ENCODE measurements at regions not wholly inside any gene's neighbourhood (a gene's known extent, or its start where the extent isn't known, plus 50 kb on each side); places are given as distances from the start of the nearest gene placed in this dataset.

DNA sequence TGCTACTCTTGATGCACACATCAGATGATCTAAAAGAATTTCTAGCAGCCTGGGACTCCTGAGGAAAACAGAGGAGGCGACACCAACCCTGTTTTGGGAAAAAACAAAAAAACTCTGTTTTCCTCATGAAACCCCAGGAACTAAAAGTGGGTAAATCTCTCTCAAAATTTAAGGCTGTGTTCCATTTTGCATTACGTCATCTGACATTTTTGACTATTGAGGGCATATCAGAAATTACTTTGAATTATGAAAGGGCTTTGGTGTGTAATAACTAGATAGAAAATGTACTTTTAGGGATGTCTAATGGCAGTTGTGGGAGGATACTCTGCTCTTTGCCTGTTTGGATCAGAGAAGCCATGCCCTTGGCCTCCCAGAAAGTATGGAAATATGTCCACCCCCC is 963.0 kb downstream of the CNTNAP5 start (continued):
- TF ChIP-seq, protein P1, sequence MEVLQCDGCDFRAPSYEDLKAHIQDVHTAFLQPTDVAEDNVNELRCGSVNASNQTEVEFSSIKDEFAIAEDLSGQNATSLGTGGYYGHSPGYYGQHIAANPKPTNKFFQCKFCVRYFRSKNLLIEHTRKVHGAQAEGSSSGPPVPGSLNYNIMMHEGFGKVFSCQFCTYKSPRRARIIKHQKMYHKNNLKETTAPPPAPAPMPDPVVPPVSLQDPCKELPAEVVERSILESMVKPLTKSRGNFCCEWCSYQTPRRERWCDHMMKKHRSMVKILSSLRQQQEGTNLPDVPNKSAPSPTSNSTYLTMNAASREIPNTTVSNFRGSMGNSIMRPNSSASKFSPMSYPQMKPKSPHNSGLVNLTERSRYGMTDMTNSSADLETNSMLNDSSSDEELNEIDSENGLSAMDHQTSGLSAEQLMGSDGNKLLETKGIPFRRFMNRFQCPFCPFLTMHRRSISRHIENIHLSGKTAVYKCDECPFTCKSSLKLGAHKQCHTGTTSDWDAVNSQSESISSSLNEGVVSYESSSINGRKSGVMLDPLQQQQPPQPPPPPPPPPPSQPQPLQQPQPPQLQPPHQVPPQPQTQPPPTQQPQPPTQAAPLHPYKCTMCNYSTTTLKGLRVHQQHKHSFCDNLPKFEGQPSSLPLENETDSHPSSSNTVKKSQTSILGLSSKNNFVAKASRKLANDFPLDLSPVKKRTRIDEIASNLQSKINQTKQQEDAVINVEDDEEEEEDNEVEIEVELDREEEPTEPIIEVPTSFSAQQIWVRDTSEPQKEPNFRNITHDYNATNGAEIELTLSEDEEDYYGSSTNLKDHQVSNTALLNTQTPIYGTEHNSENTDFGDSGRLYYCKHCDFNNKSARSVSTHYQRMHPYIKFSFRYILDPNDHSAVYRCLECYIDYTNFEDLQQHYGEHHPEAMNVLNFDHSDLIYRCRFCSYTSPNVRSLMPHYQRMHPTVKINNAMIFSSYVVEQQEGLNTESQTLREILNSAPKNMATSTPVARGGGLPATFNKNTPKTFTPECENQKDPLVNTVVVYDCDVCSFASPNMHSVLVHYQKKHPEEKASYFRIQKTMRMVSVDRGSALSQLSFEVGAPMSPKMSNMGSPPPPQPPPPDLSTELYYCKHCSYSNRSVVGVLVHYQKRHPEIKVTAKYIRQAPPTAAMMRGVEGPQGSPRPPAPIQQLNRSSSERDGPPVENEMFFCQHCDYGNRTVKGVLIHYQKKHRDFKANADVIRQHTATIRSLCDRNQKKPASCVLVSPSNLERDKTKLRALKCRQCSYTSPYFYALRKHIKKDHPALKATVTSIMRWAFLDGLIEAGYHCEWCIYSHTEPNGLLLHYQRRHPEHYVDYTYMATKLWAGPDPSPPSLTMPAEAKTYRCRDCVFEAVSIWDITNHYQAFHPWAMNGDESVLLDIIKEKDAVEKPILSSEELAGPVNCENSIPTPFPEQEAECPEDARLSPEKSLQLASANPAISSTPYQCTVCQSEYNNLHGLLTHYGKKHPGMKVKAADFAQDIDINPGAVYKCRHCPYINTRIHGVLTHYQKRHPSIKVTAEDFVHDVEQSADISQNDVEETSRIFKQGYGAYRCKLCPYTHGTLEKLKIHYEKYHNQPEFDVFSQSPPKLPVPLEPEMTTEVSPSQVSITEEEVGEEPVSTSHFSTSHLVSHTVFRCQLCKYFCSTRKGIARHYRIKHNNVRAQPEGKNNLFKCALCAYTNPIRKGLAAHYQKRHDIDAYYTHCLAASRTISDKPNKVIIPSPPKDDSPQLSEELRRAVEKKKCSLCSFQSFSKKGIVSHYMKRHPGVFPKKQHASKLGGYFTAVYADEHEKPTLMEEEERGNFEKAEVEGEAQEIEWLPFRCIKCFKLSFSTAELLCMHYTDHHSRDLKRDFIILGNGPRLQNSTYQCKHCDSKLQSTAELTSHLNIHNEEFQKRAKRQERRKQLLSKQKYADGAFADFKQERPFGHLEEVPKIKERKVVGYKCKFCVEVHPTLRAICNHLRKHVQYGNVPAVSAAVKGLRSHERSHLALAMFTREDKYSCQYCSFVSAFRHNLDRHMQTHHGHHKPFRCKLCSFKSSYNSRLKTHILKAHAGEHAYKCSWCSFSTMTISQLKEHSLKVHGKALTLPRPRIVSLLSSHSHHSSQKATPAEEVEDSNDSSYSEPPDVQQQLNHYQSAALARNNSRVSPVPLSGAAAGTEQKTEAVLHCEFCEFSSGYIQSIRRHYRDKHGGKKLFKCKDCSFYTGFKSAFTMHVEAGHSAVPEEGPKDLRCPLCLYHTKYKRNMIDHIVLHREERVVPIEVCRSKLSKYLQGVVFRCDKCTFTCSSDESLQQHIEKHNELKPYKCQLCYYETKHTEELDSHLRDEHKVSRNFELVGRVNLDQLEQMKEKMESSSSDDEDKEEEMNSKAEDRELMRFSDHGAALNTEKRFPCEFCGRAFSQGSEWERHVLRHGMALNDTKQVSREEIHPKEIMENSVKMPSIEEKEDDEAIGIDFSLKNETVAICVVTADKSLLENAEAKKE (CRISPR knock-in tag; IDR thresholded peaks at IDR 0.05), result no peak
- TF ChIP-seq JUNB (IDR thresholded peaks at IDR 0.05; ENCODE audit: unreplicated experiment) (no peak), ZNF331 (CRISPR knock-in tag; IDR thresholded peaks at IDR 0.05; ENCODE audit: low read depth) (no peak)

DNA sequence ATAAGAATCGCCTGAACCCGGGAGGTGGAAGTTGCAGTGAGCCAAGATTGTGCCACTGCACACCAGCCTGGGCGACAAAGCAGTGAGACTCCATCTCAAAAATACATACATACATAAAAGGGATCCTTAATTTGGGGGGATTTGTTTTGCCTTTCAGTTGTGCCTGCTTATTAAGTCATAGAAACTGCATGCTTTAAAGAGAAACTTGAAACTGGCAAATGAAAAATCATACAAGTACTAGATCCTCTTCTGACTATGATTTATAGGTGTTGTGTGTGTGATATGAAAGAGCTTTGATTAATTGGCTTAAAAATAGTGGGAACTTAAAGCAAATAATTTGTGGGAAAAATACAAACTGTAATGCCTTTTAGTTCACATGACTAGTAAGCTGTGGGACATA is 963.7 kb downstream of the CNTNAP5 start:
- H3K27ac Mint-ChIP-seq, result no peak overlapping the region
- Histone ChIP-seq H4K20me1 (replicated peaks; ENCODE audit: insufficient read depth) (no peaks in the 10 kb centered on the region), H3F3A (replicated peaks; ENCODE audit: low read depth) (no peaks in the 10 kb centered on the region), H3K4me3 (no peak overlapping the region), H3K4me1 (ENCODE audit: insufficient read depth) (no peaks in the 10 kb centered on the region), H3K9me2 (ENCODE audit: insufficient read depth) (0 out of 2 replicates have a peak, but pooled peaks cover 9% of the 10 kb centered on the region), H2AFZ (no peak overlapping the region), H3K27ac (ENCODE audit: low read depth) (no peak overlapping the region), H3K36me3 (ENCODE audit: insufficient read depth) (no peaks in the 10 kb centered on the region), H3K4me2 (no peak overlapping the region), H3K27me3 (ENCODE audit: insufficient read depth) (no peaks in the 10 kb centered on the region), H3K79me2 (replicated peaks; ENCODE audit: insufficient read depth) (no peaks in the 10 kb centered on the region)
- no peak overlapping the region for H3K4me3 Mint-ChIP-seq
- H3K27me3 Mint-ChIP-seq (ENCODE audit: insufficient read depth, low read depth, poor library complexity), result peaks cover 4% of the 10 kb centered on the region
- peaks cover 25% of the 10 kb centered on the region for H3K36me3 Mint-ChIP-seq (ENCODE audit: low read depth)
- H3K4me1 Mint-ChIP-seq, result no peaks in the 10 kb centered on the region; the same call in 2 of the 3 replicates
- peaks cover 12% of the 10 kb centered on the region; the same call in 2 of the 3 replicates for H3K9me3 Mint-ChIP-seq
- ATAC-seq (no peak), DNase-seq (ENCODE audit: low spot score) (no peak)
- TF ChIP-seq POLR2AphosphoS5 (IDR thresholded peaks at IDR 0.05; ENCODE audit: low read depth) (no peak), CREB1 (CRISPR knock-in tag; IDR thresholded peaks at IDR 0.05; ENCODE audit: low read depth) (no peak), NANOG (IDR thresholded peaks at IDR 0.05; ENCODE audit: borderline replicate concordance) (no peak), ZNF331 (CRISPR knock-in tag; IDR thresholded peaks at IDR 0.05; ENCODE audit: low read depth) (no peak), ZNF114 (CRISPR knock-in tag; IDR thresholded peaks at IDR 0.05) (no peak), JUNB (IDR thresholded peaks at IDR 0.05; ENCODE audit: unreplicated experiment) (no peak), EZH2phosphoT487 (IDR thresholded peaks at IDR 0.05; ENCODE audit: unreplicated experiment) (no peak), STAT1 (IDR thresholded peaks at IDR 0.05; ENCODE audit: unreplicated experiment) (no peak)
- TF ChIP-seq, protein P2, sequence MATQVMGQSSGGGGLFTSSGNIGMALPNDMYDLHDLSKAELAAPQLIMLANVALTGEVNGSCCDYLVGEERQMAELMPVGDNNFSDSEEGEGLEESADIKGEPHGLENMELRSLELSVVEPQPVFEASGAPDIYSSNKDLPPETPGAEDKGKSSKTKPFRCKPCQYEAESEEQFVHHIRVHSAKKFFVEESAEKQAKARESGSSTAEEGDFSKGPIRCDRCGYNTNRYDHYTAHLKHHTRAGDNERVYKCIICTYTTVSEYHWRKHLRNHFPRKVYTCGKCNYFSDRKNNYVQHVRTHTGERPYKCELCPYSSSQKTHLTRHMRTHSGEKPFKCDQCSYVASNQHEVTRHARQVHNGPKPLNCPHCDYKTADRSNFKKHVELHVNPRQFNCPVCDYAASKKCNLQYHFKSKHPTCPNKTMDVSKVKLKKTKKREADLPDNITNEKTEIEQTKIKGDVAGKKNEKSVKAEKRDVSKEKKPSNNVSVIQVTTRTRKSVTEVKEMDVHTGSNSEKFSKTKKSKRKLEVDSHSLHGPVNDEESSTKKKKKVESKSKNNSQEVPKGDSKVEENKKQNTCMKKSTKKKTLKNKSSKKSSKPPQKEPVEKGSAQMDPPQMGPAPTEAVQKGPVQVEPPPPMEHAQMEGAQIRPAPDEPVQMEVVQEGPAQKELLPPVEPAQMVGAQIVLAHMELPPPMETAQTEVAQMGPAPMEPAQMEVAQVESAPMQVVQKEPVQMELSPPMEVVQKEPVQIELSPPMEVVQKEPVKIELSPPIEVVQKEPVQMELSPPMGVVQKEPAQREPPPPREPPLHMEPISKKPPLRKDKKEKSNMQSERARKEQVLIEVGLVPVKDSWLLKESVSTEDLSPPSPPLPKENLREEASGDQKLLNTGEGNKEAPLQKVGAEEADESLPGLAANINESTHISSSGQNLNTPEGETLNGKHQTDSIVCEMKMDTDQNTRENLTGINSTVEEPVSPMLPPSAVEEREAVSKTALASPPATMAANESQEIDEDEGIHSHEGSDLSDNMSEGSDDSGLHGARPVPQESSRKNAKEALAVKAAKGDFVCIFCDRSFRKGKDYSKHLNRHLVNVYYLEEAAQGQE (IDR thresholded peaks at IDR 0.05; ENCODE audit: unreplicated experiment), result no peak
- TF ChIP-seq, protein P3, sequence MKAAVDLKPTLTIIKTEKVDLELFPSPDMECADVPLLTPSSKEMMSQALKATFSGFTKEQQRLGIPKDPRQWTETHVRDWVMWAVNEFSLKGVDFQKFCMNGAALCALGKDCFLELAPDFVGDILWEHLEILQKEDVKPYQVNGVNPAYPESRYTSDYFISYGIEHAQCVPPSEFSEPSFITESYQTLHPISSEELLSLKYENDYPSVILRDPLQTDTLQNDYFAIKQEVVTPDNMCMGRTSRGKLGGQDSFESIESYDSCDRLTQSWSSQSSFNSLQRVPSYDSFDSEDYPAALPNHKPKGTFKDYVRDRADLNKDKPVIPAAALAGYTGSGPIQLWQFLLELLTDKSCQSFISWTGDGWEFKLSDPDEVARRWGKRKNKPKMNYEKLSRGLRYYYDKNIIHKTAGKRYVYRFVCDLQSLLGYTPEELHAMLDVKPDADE (IDR thresholded peaks at IDR 0.05), result no peak
